DND-41 (cell line): ENCODE measurements at regions not wholly inside any gene's neighbourhood (a gene's known extent, or its start where the extent isn't known, plus 50 kb on each side); places are given as distances from the start of the nearest gene placed in this dataset.

Source experiments
- CTCF ChIP-seq: IDR thresholded peaks from 2 replicates; pipeline ENCODE4 v1.5.1; 2012; ENCODE audit warnings: borderline replicate concordance, low read length, moderate library complexity, mild to moderate bottlenecking; ENCODE audit not compliant: poor library complexity, severe bottlenecking; ENCODE audit errors: extremely low read depth
- EZH2 ChIP-seq: IDR thresholded peaks from 3 replicates; pipeline ENCODE4 v1.6.1; 2012; ENCODE audit warnings: borderline replicate concordance, low read depth, mild to moderate bottlenecking, moderate library complexity, low read length, inconsistent platforms; ENCODE audit not compliant: severe bottlenecking

GRCh38 chr16:18018376-18018775, 318.2 kb downstream of the NPIPA8 start:
- no peak for TF ChIP-seq CTCF
- no peak for TF ChIP-seq EZH2
